ENCODE measurements at regions not wholly inside any gene's neighbourhood (a gene's known extent, or its start where the extent isn't known, plus 50 kb on each side); places are given as distances from the start of the nearest gene placed in this dataset.
A peak's percentile ranks its signal among the peaks of the same experiment; 100 is the strongest.
"Not testable (repeated sequence)": the region's sequence is repeated elsewhere in the genome, so short reads cannot be mapped to it uniquely, and the experiment has no call there.

- TF ChIP-seq CTCF (IDR thresholded peaks at IDR 0.05; ENCODE audit: low read depth, low read length): no peak
Observed at GRCh38 chr5:44048276-44048984, 340.8 kb downstream of the FGF10 start.

GRCh38 chr5:44046619-44047364 lies 342.4 kb downstream of the FGF10 start:
- no peak for TF ChIP-seq CTCF (IDR thresholded peaks at IDR 0.05; ENCODE audit: low read depth, low read length)
- no peak for DNase-seq (ENCODE audit: extremely low read depth, low read depth)

More at GRCh38 chr5:44048276-44048984, 340.8 kb downstream of the FGF10 start:
- DNase-seq (ENCODE audit: extremely low read depth, low read depth): peak; percentile 27

GRCh38 chr5:44044549-44044948 lies 344.7 kb downstream of the FGF10 start:
- DNase-seq (ENCODE audit: extremely low read depth, low read depth): not testable (repeated sequence)

GRCh38 chr5:44028226-44028625 lies 361.0 kb downstream of the FGF10 start:
- no peak for TF ChIP-seq CTCF (IDR thresholded peaks at IDR 0.05; ENCODE audit: low read depth, low read length)

GRCh38 chr5:44022622-44023021 lies 366.6 kb downstream of the FGF10 start:
- no peak for TF ChIP-seq CTCF (IDR thresholded peaks at IDR 0.05; ENCODE audit: low read depth, low read length)
- DNase-seq (ENCODE audit: extremely low read depth, low read depth): no peak

More at GRCh38 chr5:44028226-44028625, 361.0 kb downstream of the FGF10 start:
- no peak for DNase-seq (ENCODE audit: extremely low read depth, low read depth)

GRCh38 chr5:44011518-44011917 lies 377.7 kb downstream of the FGF10 start:
- DNase-seq (ENCODE audit: extremely low read depth, low read depth): no peak
- no peak for TF ChIP-seq CTCF (IDR thresholded peaks at IDR 0.05; ENCODE audit: low read depth, low read length)

- peak; percentile 3 for DNase-seq (ENCODE audit: extremely low read depth, low read depth)
Observed at GRCh38 chr5:44002381-44002901, 386.8 kb downstream of the FGF10 start.

More at GRCh38 chr5:44002381-44002901, 386.8 kb downstream of the FGF10 start:
- no peak for TF ChIP-seq CTCF (IDR thresholded peaks at IDR 0.05; ENCODE audit: low read depth, low read length)
